Caco-2 (cell line): ENCODE measurements at regions not wholly inside any gene's neighbourhood (a gene's known extent, or its start where the extent isn't known, plus 50 kb on each side); places are given as distances from the start of the nearest gene placed in this dataset.

ENCODE experiments used
- BruUV-seq: library from RNA; stranded (reverse); fragments of 400-500 nt; replicated peaks from 2 replicates; lab custom pipeline; 2021; lab: Mats Ljungman, UMichigan
- CTCF ChIA-PET: fragments of 300-600 bp; sonication (Branson Sonifier 250); formaldehyde crosslinking; loops from one replicate; lab custom pipeline; 2022; ENCODE audit warnings: antibody characterized with exemption; lab: Charles Lee
- POLR2A ChIA-PET: fragments of 300-600 bp; sonication (Branson Sonifier 250); formaldehyde crosslinking; loops from one replicate; lab custom pipeline; 2022; ENCODE audit warnings: antibody characterized with exemption; lab: Charles Lee
- DNase-seq, 2 experiments: peaks; one replicate each; pipeline versions ENCODE4 v3.0.0 to v3.0.0-alpha.2; 2020 to 2022
- H3K27me3 ChIP-seq: replicated peaks from 2 replicates; pipeline ENCODE4 v1.6.0; 2011; ENCODE audit warnings: low read length; ENCODE audit not compliant: control insufficient read depth, insufficient read depth
- H3K36me3 ChIP-seq: 2 replicates; pipeline ENCODE4 v1.5.1; 2011; ENCODE audit warnings: low read length; ENCODE audit not compliant: control insufficient read depth, insufficient read depth
- H3K4me1 ChIP-seq: fragments of 250-450 bp; sonication (Bioruptor Pico); 2 replicates; pipeline ENCODE4 v1.5.1; 2020; ENCODE audit warnings: mild to moderate bottlenecking
- H3K4me3 ChIP-seq: 2 replicates; pipeline ENCODE4 v1.5.1; 2011; ENCODE audit warnings: low read depth, mild to moderate bottlenecking, control low read depth, low read length
- H3K9me3 ChIP-seq: fragments of 250-450 bp; sonication (Bioruptor Pico); 2 replicates; pipeline ENCODE4 v1.5.1; 2020; ENCODE audit warnings: mild to moderate bottlenecking, moderate library complexity
- H3K27ac Mint-ChIP-seq: one replicate; pipeline ENCODE4 v1.8.0; 2022; ENCODE audit warnings: mixed read lengths; ENCODE audit not compliant: unreplicated experiment
- H3K27me3 Mint-ChIP-seq: one replicate; pipeline ENCODE4 v1.8.0; 2022; ENCODE audit warnings: mixed read lengths; ENCODE audit not compliant: insufficient read depth, unreplicated experiment
- H3K36me3 Mint-ChIP-seq: one replicate; pipeline ENCODE4 v1.8.0; 2022; ENCODE audit warnings: mild to moderate bottlenecking, mixed read lengths; ENCODE audit not compliant: insufficient read depth, unreplicated experiment
- H3K4me1 Mint-ChIP-seq: one replicate; pipeline ENCODE4 v1.8.0; 2022; ENCODE audit warnings: low read depth, mixed read lengths; ENCODE audit not compliant: unreplicated experiment
- H3K4me3 Mint-ChIP-seq: one replicate; pipeline ENCODE4 v1.8.0; 2022; ENCODE audit warnings: mild to moderate bottlenecking, moderate library complexity, mixed read lengths; ENCODE audit not compliant: unreplicated experiment
- H3K9me3 Mint-ChIP-seq: one replicate; pipeline ENCODE4 v1.8.0; 2022; ENCODE audit warnings: mixed read lengths; ENCODE audit not compliant: unreplicated experiment
- intact Hi-C: fragments of 100-400 bp; cut with micrococcal nuclease; formaldehyde crosslinking; loops from one replicate; pipeline ENCODE4 v1.10.0; 2022; ENCODE audit not compliant: unreplicated experiment
- TF ChIP-seq, protein P1 (sequence below), 2 experiments: fragments of 200-600 bp in 1 of 2; IDR thresholded peaks; 1 replicate in 1 of 2; 2 replicates in 1 of 2; pipeline versions ENCODE4 v1.5.1 to v1.8.0; 2011 to 2022; ENCODE audit warnings: antibody characterized with exemption in 1 of 2, control low read depth in 1 of 2, inconsistent platforms in 1 of 2, low read depth in 1 of 2, low read length in 1 of 2, mild to moderate bottlenecking in 1 of 2, moderate library complexity in 1 of 2; ENCODE audit not compliant: insufficient read depth in 1 of 2, severe bottlenecking in 1 of 2, unreplicated experiment in 1 of 2

DNA sequence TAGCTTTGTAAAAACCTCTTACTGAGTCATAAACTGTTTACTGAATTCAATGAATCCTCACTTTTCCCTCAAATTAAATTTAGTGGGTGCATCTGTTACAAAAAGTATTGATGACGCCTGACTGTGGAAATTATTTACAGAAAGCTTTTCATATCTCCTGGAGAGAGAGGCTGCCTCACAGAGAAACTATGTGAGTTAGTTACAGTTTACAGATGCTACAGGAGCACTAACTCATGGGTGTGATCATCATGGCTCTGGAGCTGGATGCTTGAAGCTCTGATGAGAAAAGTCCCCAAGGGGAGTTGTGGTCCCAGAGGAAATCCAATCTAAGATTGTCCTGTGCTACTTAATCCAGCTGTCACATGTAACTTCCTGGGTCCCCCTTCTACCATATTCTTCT, 590.8 kb downstream of the LMO7 start:
- peaks cover 11% of the 10 kb centered on the region for H3K9me3 Mint-ChIP-seq
- no peak for DNase-seq
- H3K27me3 Mint-ChIP-seq: no peaks in the 10 kb centered on the region
- BruUV-seq: no TSS peak
- peaks cover 3% of the 10 kb centered on the region for H3K4me1 Mint-ChIP-seq
- no peak overlapping the region for H3K27ac Mint-ChIP-seq
- Histone ChIP-seq H3K9me3 (no peaks in the 10 kb centered on the region), H3K4me3 (no peak overlapping the region), H3K36me3 (no peaks in the 10 kb centered on the region), H3K27me3 (no peaks in the 10 kb centered on the region), H3K4me1 (no peaks in the 10 kb centered on the region)
- no peak overlapping the region for H3K4me3 Mint-ChIP-seq
- POLR2A ChIA-PET: no interaction called here
- TF ChIP-seq, protein P1, sequence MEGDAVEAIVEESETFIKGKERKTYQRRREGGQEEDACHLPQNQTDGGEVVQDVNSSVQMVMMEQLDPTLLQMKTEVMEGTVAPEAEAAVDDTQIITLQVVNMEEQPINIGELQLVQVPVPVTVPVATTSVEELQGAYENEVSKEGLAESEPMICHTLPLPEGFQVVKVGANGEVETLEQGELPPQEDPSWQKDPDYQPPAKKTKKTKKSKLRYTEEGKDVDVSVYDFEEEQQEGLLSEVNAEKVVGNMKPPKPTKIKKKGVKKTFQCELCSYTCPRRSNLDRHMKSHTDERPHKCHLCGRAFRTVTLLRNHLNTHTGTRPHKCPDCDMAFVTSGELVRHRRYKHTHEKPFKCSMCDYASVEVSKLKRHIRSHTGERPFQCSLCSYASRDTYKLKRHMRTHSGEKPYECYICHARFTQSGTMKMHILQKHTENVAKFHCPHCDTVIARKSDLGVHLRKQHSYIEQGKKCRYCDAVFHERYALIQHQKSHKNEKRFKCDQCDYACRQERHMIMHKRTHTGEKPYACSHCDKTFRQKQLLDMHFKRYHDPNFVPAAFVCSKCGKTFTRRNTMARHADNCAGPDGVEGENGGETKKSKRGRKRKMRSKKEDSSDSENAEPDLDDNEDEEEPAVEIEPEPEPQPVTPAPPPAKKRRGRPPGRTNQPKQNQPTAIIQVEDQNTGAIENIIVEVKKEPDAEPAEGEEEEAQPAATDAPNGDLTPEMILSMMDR (IDR thresholded peaks at IDR 0.05; ENCODE audit: insufficient read depth in 1 of 2, low read depth in 1 of 2, low read length in 1 of 2, severe bottlenecking in 1 of 2, unreplicated experiment in 1 of 2): no peak
- intact Hi-C loops: no loop called here
- CTCF ChIA-PET: no interaction called here
- no peaks in the 10 kb centered on the region for H3K36me3 Mint-ChIP-seq

DNA sequence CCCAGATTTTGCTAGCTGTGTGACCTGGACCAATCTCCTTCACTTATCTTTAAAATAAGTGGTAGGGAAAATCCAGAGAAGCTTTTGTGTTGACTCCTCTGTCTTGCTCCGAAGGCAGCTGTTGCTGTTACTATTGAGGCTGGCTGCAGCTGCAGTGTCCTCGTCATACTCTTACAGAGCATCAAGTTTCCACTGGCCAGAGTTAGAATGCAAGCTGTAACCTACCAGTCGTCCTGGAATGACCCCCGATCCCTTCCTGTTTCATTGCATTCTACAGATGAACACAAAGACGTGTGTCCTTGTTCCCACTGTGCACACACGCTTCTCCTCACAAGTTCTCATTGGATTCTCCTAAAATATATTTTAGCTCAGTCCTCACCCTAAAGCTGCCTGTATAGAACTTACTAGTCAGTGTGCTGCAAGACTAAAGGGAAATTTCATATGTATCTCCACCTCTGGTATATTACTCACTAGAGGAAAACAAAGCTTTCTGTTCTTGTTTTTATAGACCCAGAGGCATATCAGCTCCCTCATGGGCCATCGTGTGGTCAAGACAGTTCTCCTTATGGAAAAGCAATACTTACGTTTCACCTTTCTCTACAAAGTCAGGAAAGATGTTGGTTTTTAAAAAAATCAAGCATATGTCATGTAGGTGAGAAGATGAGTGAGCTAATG, 589.8 kb downstream of the LMO7 start:
- Mint-ChIP-seq H3K27ac (no peak overlapping the region), H3K4me3 (no peak overlapping the region), H3K4me1 (no peaks in the 10 kb centered on the region), H3K36me3 (no peaks in the 10 kb centered on the region), H3K9me3 (peaks cover 11% of the 10 kb centered on the region), H3K27me3 (no peaks in the 10 kb centered on the region)
- no peaks in the 10 kb centered on the region for H3K4me1 ChIP-seq
- H3K4me3 ChIP-seq: no peak overlapping the region
- intact Hi-C loops: no loop called here
- no peak for DNase-seq
- H3K36me3 ChIP-seq: no peaks in the 10 kb centered on the region
- CTCF ChIA-PET: no interaction called here
- POLR2A ChIA-PET: no interaction called here
- H3K27me3 ChIP-seq: no peaks in the 10 kb centered on the region
- no peaks in the 10 kb centered on the region for H3K9me3 ChIP-seq
- TF ChIP-seq, protein P1 (IDR thresholded peaks at IDR 0.05; ENCODE audit: insufficient read depth in 1 of 2, low read depth in 1 of 2, low read length in 1 of 2, severe bottlenecking in 1 of 2, unreplicated experiment in 1 of 2): no peak
- no TSS peak for BruUV-seq

DNA sequence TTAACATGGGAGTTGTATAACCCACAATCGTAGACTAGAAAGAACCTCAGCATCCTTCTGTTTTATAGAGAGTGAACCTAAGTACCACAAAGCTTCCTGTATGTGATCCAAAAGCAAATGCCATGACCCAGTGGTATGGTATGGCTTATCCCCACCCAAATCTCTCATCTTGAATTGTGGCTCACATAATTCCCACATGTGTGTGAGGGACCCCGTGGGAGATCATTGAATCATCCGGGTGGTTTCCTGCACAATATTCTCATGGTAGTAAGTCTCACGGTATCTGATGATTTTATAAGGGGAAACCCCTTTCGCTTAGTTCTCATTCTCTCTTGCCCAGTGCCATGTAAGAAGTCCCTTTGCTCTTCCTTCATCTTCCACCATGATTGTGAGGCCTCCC, 587.9 kb downstream of the LMO7 start:
- BruUV-seq: no TSS peak

More for the DNA sequence above, 587.9 kb downstream of the LMO7 start:
- no peaks in the 10 kb centered on the region for H3K4me1 Mint-ChIP-seq
- ChIA-PET POLR2A (no interaction called here), CTCF (no interaction called here)
- intact Hi-C loops: loop anchor here (1.0 kb wide), 3 partner anchors 249 to 354 kb away; no protein-coding TSS in a partner anchor
- Histone ChIP-seq H3K27me3 (no peaks in the 10 kb centered on the region), H3K4me3 (no peak overlapping the region), H3K36me3 (no peaks in the 10 kb centered on the region), H3K9me3 (no peaks in the 10 kb centered on the region), H3K4me1 (no peaks in the 10 kb centered on the region)
- no peaks in the 10 kb centered on the region for H3K27me3 Mint-ChIP-seq
- H3K4me3 Mint-ChIP-seq: no peak overlapping the region
- no peak overlapping the region for H3K27ac Mint-ChIP-seq
- H3K36me3 Mint-ChIP-seq: no peaks in the 10 kb centered on the region
- TF ChIP-seq, protein P1 (IDR thresholded peaks at IDR 0.05; ENCODE audit: insufficient read depth in 1 of 2, low read depth in 1 of 2, low read length in 1 of 2, severe bottlenecking in 1 of 2, unreplicated experiment in 1 of 2): no peak
- peaks cover 11% of the 10 kb centered on the region for H3K9me3 Mint-ChIP-seq
- no peak for DNase-seq
